HFF-Myc (cell line): ENCODE measurements at regions not wholly inside any gene's neighbourhood (a gene's known extent, or its start where the extent isn't known, plus 50 kb on each side); places are given as distances from the start of the nearest gene placed in this dataset.

Experiments used
- DNase-seq: peaks from one replicate; pipeline ENCODE4 v3.0.0-alpha.2; 2011; ENCODE audit warnings: low read depth; ENCODE audit errors: extremely low read depth
- H3K4me3 ChIP-seq: replicated peaks from 2 replicates; pipeline ENCODE4 v1.5.1; 2011; ENCODE audit warnings: low read depth, mild to moderate bottlenecking, control low read depth, low read length
- CTCF ChIP-seq: IDR thresholded peaks from 2 replicates; pipeline ENCODE4 v1.5.1; 2012; ENCODE audit warnings: mild to moderate bottlenecking, low read depth, low read length, control low read depth; ENCODE audit errors: missing control alignments

DNA sequence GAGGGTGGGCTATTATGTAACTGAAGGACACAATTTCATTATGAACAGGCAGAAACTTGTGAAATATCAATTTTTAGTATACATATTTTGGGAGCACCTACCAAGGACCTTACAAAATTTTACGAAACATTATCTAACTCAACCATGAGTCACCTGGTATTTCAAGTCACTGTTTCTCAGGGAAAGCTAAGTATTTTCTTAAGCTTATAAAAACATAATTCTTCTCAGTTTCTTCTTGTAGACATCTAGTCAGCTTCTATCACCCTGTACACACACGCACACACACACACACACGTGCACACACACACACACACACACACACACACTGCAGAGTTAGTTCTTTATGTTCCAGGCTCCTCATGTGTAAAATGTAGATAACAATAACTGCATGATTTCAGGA, 658.3 kb downstream of the TUSC7 start:
- H3K4me3 ChIP-seq, result no peak overlapping the region
- TF ChIP-seq CTCF, result no peak
- no peak for DNase-seq

GRCh38 chr3:117380631-117381030, 671.1 kb downstream of the TUSC7 start:
- no peak for DNase-seq
- H3K4me3 ChIP-seq, result no peak overlapping the region
- TF ChIP-seq CTCF, result no peak

GRCh38 chr3:117393119-117393518, 683.5 kb downstream of the TUSC7 start:
- no peak for TF ChIP-seq CTCF
- no peak for DNase-seq
- H3K4me3 ChIP-seq, result no peak overlapping the region

- TF ChIP-seq CTCF, result no peak
- DNase-seq, result no peak
- H3K4me3 ChIP-seq, result no peak overlapping the region
Observed at GRCh38 chr3:117398141-117398899, 688.7 kb downstream of the TUSC7 start.

GRCh38 chr3:117399311-117400078, 689.9 kb downstream of the TUSC7 start:
- DNase-seq, result no peak
- no peak overlapping the region for H3K4me3 ChIP-seq
- TF ChIP-seq CTCF, result no peak

DNA sequence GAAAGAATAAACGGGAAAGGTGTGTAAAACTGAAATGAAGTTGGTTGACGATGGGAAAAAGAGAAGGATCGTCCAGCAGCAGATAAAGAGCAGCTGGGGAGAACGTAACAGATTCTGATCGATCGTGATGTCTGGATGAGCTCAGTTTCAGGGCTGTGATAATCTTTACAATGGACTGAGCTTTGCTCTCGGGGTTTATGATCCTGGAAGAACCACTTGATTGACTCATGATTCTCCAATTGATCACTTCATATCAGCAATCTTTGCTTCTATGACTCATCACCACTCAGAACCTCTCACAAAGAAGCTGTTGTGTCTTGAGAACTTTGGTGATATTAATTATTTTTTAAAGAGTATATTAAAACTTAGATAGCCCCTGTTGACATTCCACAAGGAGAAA, 690.7 kb downstream of the TUSC7 start:
- no peak overlapping the region for H3K4me3 ChIP-seq
- TF ChIP-seq CTCF, result no peak
- DNase-seq, result no peak

DNA sequence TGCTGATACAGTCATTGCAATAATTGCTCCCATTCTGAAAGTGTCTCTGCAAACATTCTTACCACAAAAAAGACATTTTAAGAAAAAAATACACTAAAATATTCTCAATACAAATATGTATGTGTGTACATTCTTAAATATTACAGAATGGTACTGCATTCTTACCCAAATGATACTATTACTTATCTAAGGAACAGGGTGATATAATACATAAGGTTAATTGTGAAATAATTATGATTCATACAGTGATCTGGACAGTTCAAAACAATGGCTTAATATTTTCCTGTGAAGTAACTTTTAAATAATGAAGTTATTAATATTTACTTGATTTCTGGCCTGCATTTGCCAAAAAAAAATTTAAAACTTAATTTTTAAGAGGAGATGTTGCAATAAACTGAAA, 694.6 kb downstream of the TUSC7 start:
- no peak for TF ChIP-seq CTCF
- no peak for DNase-seq
- H3K4me3 ChIP-seq, result no peak overlapping the region
